ENCODE measurements at regions not wholly inside any gene's neighbourhood (a gene's known extent, or its start where the extent isn't known, plus 50 kb on each side); places are given as distances from the start of the nearest gene placed in this dataset.
A peak's percentile ranks its signal among the peaks of the same experiment; 100 is the strongest.

- H3K4me3 ChIP-seq: no peak overlapping the region
- H3K9me3 ChIP-seq: no peaks in the 10 kb centered on the region
- H3K27me3 ChIP-seq: no peaks in the 10 kb centered on the region
- no peaks in the 10 kb centered on the region for H3K36me3 ChIP-seq
- DNase-seq: no peak
These were observed 195.0 kb upstream of the LDB2 start for GRCh38 chr4:17093481-17093880.

- H3K9me3 ChIP-seq: no peaks in the 10 kb centered on the region
- DNase-seq: peak; percentile 1
- no peak overlapping the region for H3K4me3 ChIP-seq
- H3K27me3 ChIP-seq: no peaks in the 10 kb centered on the region
- no peaks in the 10 kb centered on the region for H3K36me3 ChIP-seq
These were observed 194.4 kb upstream of the LDB2 start for GRCh38 chr4:17092736-17093437.

- no peak for DNase-seq
These were observed 192.7 kb upstream of the LDB2 start for GRCh38 chr4:17091104-17091503.

GRCh38 chr4:17090063-17090462, 191.6 kb upstream of the LDB2 start:
- Histone ChIP-seq H3K4me3 (no peak overlapping the region), H3K9me3 (no peaks in the 10 kb centered on the region), H3K27me3 (no peaks in the 10 kb centered on the region), H3K36me3 (no peaks in the 10 kb centered on the region)
- no peak for DNase-seq

More at GRCh38 chr4:17091104-17091503, 192.7 kb upstream of the LDB2 start:
- Histone ChIP-seq H3K4me3 (no peak overlapping the region), H3K9me3 (no peaks in the 10 kb centered on the region), H3K36me3 (no peaks in the 10 kb centered on the region), H3K27me3 (no peaks in the 10 kb centered on the region)

- no peaks in the 10 kb centered on the region for H3K27me3 ChIP-seq
- H3K36me3 ChIP-seq: no peaks in the 10 kb centered on the region
- peak; percentile 15 for DNase-seq
- no peaks in the 10 kb centered on the region for H3K9me3 ChIP-seq
- H3K4me3 ChIP-seq: no peak overlapping the region
These were observed 187.0 kb upstream of the LDB2 start for GRCh38 chr4:17085416-17085815.

GRCh38 chr4:17082186-17082585, 183.7 kb upstream of the LDB2 start:
- no peak for DNase-seq
- Histone ChIP-seq H3K4me3 (no peak overlapping the region), H3K36me3 (no peaks in the 10 kb centered on the region), H3K27me3 (no peaks in the 10 kb centered on the region), H3K9me3 (no peaks in the 10 kb centered on the region)

- no peak for DNase-seq
- Histone ChIP-seq H3K9me3 (no peaks in the 10 kb centered on the region), H3K36me3 (no peaks in the 10 kb centered on the region), H3K4me3 (no peak overlapping the region), H3K27me3 (no peaks in the 10 kb centered on the region)
These were observed 182.7 kb upstream of the LDB2 start for GRCh38 chr4:17081179-17081578.

GRCh38 chr4:17077105-17077504, 178.7 kb upstream of the LDB2 start:
- no peaks in the 10 kb centered on the region for H3K27me3 ChIP-seq
- no peak for DNase-seq
- no peaks in the 10 kb centered on the region for H3K9me3 ChIP-seq
- no peaks in the 10 kb centered on the region for H3K36me3 ChIP-seq
- no peak overlapping the region for H3K4me3 ChIP-seq

- peaks cover 4% of the 10 kb centered on the region; the same call in 1 of the 2 replicates for H3K9me3 ChIP-seq
- no peaks in the 10 kb centered on the region for H3K36me3 ChIP-seq
- no peak overlapping the region for H3K4me3 ChIP-seq
- no peak for DNase-seq
- no peaks in the 10 kb centered on the region for H3K27me3 ChIP-seq
These were observed 174.0 kb upstream of the LDB2 start for GRCh38 chr4:17072483-17072882.

GRCh38 chr4:17068891-17069290, 170.4 kb upstream of the LDB2 start:
- Histone ChIP-seq H3K36me3 (no peaks in the 10 kb centered on the region), H3K27me3 (no peaks in the 10 kb centered on the region), H3K9me3 (peaks cover 4% of the 10 kb centered on the region; the same call in 1 of the 2 replicates), H3K4me3 (no peak overlapping the region)
- no peak for DNase-seq

- peaks cover 4% of the 10 kb centered on the region; the same call in 1 of the 2 replicates for H3K9me3 ChIP-seq
- H3K36me3 ChIP-seq: no peaks in the 10 kb centered on the region
- no peak for DNase-seq
- H3K27me3 ChIP-seq: no peaks in the 10 kb centered on the region
- H3K4me3 ChIP-seq: no peak overlapping the region
These were observed 169.9 kb upstream of the LDB2 start for GRCh38 chr4:17068392-17068791.

GRCh38 chr4:17066972-17067371, 168.5 kb upstream of the LDB2 start:
- Histone ChIP-seq H3K27me3 (no peaks in the 10 kb centered on the region), H3K4me3 (no peak overlapping the region), H3K9me3 (peaks cover 4% of the 10 kb centered on the region; the same call in 1 of the 2 replicates), H3K36me3 (no peaks in the 10 kb centered on the region)
- DNase-seq: peak; percentile 81

- H3K36me3 ChIP-seq: no peaks in the 10 kb centered on the region; the same call in 1 of the 2 replicates
- no peaks in the 10 kb centered on the region for H3K27me3 ChIP-seq
- no peak overlapping the region for H3K4me3 ChIP-seq
- H3K9me3 ChIP-seq: peaks cover 4% of the 10 kb centered on the region; the same call in 1 of the 2 replicates
- no peak for DNase-seq
These were observed 167.8 kb upstream of the LDB2 start for GRCh38 chr4:17066236-17066635.

GRCh38 chr4:17065821-17066220, 167.4 kb upstream of the LDB2 start:
- DNase-seq: no peak
- no peak overlapping the region for H3K4me3 ChIP-seq
- no peaks in the 10 kb centered on the region; the same call in 1 of the 2 replicates for H3K36me3 ChIP-seq
- no peaks in the 10 kb centered on the region for H3K27me3 ChIP-seq
- H3K9me3 ChIP-seq: peaks cover 4% of the 10 kb centered on the region; the same call in 1 of the 2 replicates

- Histone ChIP-seq H3K27me3 (no peaks in the 10 kb centered on the region), H3K9me3 (no peaks in the 10 kb centered on the region; the same call in 1 of the 2 replicates), H3K4me3 (no peak overlapping the region), H3K36me3 (no peaks in the 10 kb centered on the region; the same call in 1 of the 2 replicates)
- no peak for DNase-seq
These were observed 166.5 kb upstream of the LDB2 start for GRCh38 chr4:17064959-17065358.

- no peaks in the 10 kb centered on the region for H3K27me3 ChIP-seq
- peak; percentile 33 for DNase-seq
- no peaks in the 10 kb centered on the region; the same call in 1 of the 2 replicates for H3K36me3 ChIP-seq
- no peak overlapping the region for H3K4me3 ChIP-seq
- H3K9me3 ChIP-seq: no peaks in the 10 kb centered on the region; the same call in 1 of the 2 replicates
These were observed 165.4 kb upstream of the LDB2 start for GRCh38 chr4:17063888-17064287.

- no peaks in the 10 kb centered on the region for H3K27me3 ChIP-seq
- H3K36me3 ChIP-seq: no peaks in the 10 kb centered on the region; the same call in 1 of the 2 replicates
- no peak overlapping the region for H3K4me3 ChIP-seq
- peak; percentile 43 for DNase-seq
- no peaks in the 10 kb centered on the region for H3K9me3 ChIP-seq
These were observed 161.8 kb upstream of the LDB2 start for GRCh38 chr4:17060230-17060629.
